CD14-positive monocyte (primary cell): ENCODE measurements at regions not wholly inside any gene's neighbourhood (a gene's known extent, or its start where the extent isn't known, plus 50 kb on each side); places are given as distances from the start of the nearest gene placed in this dataset.

ENCODE experiments used
- DNase-seq, 3 donors: peaks; one replicate each; pipeline ENCODE4 v3.0.0-alpha.2; 2011 to 2022
- H2AFZ ChIP-seq: 2 replicates; pipeline ENCODE4 v1.6.0; 2012; ENCODE audit warnings: mild to moderate bottlenecking, low read depth, low read length, inconsistent platforms; ENCODE audit not compliant: insufficient read depth, poor library complexity, severe bottlenecking
- H3K27ac ChIP-seq, 2 donors: 1 replicate in 1 of 2; 2 replicates in 1 of 2; pipeline ENCODE4 v1.5.1; 2012 to 2013; ENCODE audit warnings: low read length in 2 of 2, control low read depth in 1 of 2, inconsistent platforms in 1 of 2, low read depth in 1 of 2, mild to moderate bottlenecking in 1 of 2
- H3K27me3 ChIP-seq, 2 donors: one replicate each; pipeline versions ENCODE4 v1.6.0 to v1.6.1; 2011 to 2013; ENCODE audit warnings: low read length in 2 of 2; ENCODE audit not compliant: control insufficient read depth in 2 of 2, insufficient read depth in 2 of 2
- H3K36me3 ChIP-seq, 2 donors: replicated peaks in 1 of 2; 1 replicate in 1 of 2; 2 replicates in 1 of 2; pipeline versions ENCODE4 v1.5.1 to v1.6.1; 2012 to 2013; ENCODE audit warnings: low read length in 2 of 2, control low read depth in 1 of 2, inconsistent platforms in 1 of 2, mild to moderate bottlenecking in 1 of 2; ENCODE audit not compliant: insufficient read depth in 2 of 2, control insufficient read depth in 1 of 2
- H3K4me1 ChIP-seq, 2 donors: 1 replicate in 1 of 2; 2 replicates in 1 of 2; pipeline versions ENCODE4 v1.5.1 to v1.6.1; 2012 to 2013; ENCODE audit warnings: low read length in 2 of 2, control low read depth in 1 of 2, inconsistent platforms in 1 of 2, mild to moderate bottlenecking in 1 of 2, moderate library complexity in 1 of 2; ENCODE audit not compliant: insufficient read depth in 2 of 2, control insufficient read depth in 1 of 2
- H3K4me2 ChIP-seq: replicated peaks from 2 replicates; pipeline ENCODE3; 2012; ENCODE audit warnings: low read length, moderate library complexity, mild to moderate bottlenecking; ENCODE audit not compliant: poor library complexity, severe bottlenecking; ENCODE audit errors: extremely low read depth
- H3K4me3 ChIP-seq, 3 experiments: fragments of 200-600 bp in 1 of 3; sonication (generic) in 1 of 3; replicated peaks in 1 of 3; 1 replicate in 2 of 3; 2 replicates in 1 of 3; pipeline ENCODE4 v1.5.1; 2011 to 2013; ENCODE audit warnings: low read length in 3 of 3, mild to moderate bottlenecking in 3 of 3, control low read depth in 2 of 3, low read depth in 2 of 3, inconsistent platforms in 1 of 3, moderate library complexity in 1 of 3
- H3K79me2 ChIP-seq: 2 replicates; pipeline ENCODE4 v1.6.0; 2012; ENCODE audit warnings: mild to moderate bottlenecking, control low read depth, inconsistent platforms, low read length, moderate library complexity; ENCODE audit not compliant: insufficient read depth
- H3K9ac ChIP-seq: 2 replicates; pipeline ENCODE4 v1.6.0; 2017; ENCODE audit warnings: low read length, mild to moderate bottlenecking; ENCODE audit not compliant: insufficient read depth, poor library complexity, severe bottlenecking
- H3K9me3 ChIP-seq, 2 donors: replicated peaks in 1 of 2; 1 replicate in 1 of 2; 2 replicates in 1 of 2; pipeline versions ENCODE4 v1.5.1 to v1.6.1; 2012 to 2013; ENCODE audit warnings: low read length in 2 of 2, control low read depth in 1 of 2; ENCODE audit not compliant: control insufficient read depth in 1 of 2, insufficient read depth in 1 of 2
- H4K20me1 ChIP-seq: 2 replicates; pipeline ENCODE4 v1.6.0; 2012; ENCODE audit warnings: mild to moderate bottlenecking, low read length, control low read depth, moderate library complexity; ENCODE audit not compliant: insufficient read depth
- H3K27ac Mint-ChIP-seq, 7 donors: one replicate each; pipeline ENCODE4 v1.8.0; 2020; ENCODE audit warnings: mild to moderate bottlenecking in 7 of 7, mixed read lengths in 7 of 7, moderate library complexity in 6 of 7, inconsistent platforms in 2 of 7
- H3K27me3 Mint-ChIP-seq, 3 donors: one replicate each; pipeline ENCODE4 v1.8.0; 2021 to 2022; ENCODE audit warnings: low read depth in 3 of 3, mild to moderate bottlenecking in 3 of 3, mixed read lengths in 3 of 3, moderate library complexity in 3 of 3, inconsistent platforms in 1 of 3
- H3K36me3 Mint-ChIP-seq, 2 donors: one replicate each; pipeline ENCODE4 v1.8.0; 2020; ENCODE audit warnings: mixed read lengths in 2 of 2, inconsistent platforms in 1 of 2, mild to moderate bottlenecking in 1 of 2
- H3K4me1 Mint-ChIP-seq: one replicate; pipeline ENCODE4 v1.8.0; 2020; ENCODE audit warnings: mild to moderate bottlenecking, mixed read lengths
- H3K4me3 Mint-ChIP-seq, 2 donors: one replicate each; pipeline ENCODE4 v1.8.0; 2020; ENCODE audit warnings: mild to moderate bottlenecking in 2 of 2, mixed read lengths in 2 of 2, moderate library complexity in 1 of 2
- H3K9me3 Mint-ChIP-seq, 7 donors: one replicate each; pipeline ENCODE4 v1.8.0; 2020 to 2022; ENCODE audit warnings: mixed read lengths in 7 of 7, mild to moderate bottlenecking in 6 of 7, moderate library complexity in 6 of 7, inconsistent platforms in 2 of 7
- WGBS: methylation state at CpG from one replicate; pipeline ENCODE4 v1.1.5; 2013; ENCODE audit warnings: missing lambda C conversion rate; ENCODE audit not compliant: insufficient coverage; 5-methylcytosine and 5-hydroxymethylcytosine counted together
- intact Hi-C, 2 donors: fragments of 100-400 bp; cut with micrococcal nuclease; formaldehyde crosslinking; loops; one replicate each; pipeline versions ENCODE4 v1.15.0 to v1.15.1; 2023
- TF ChIP-seq, protein P1 (sequence below): fragments of 200-600 bp; IDR thresholded peaks from one replicate; pipeline ENCODE4 v1.8.0; 2022; ENCODE audit warnings: antibody characterized with exemption, mild to moderate bottlenecking

DNA sequence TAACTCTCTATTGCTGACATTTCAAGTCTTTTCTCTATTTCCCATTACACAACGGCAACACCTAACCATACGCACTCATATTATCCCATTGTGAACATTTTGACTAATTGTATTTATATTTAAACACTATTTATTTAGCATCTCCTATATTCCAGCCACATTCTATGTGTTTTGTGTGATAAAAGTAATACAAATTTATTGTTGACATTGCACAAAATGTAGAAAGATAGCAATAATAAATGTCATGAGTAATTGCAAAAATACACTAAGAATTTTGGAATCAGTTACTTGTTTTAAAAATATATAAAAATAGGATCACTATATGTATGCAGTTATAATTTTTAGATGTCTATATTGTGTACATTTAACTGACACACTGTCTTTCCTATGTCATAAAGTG, 413.0 kb upstream of the PTPRD start:
- H4K20me1 ChIP-seq, result no peaks in the 10 kb centered on the region
- Mint-ChIP-seq H3K27me3 (no peaks in the 10 kb centered on the region), H3K9me3 (peaks cover 0 to 6% (median 1%) of the 10 kb centered on the region in 7 donors), H3K4me1 (no peaks in the 10 kb centered on the region), H3K27ac (no peak overlapping the region), H3K36me3 (no peaks in the 10 kb centered on the region), H3K4me3 (no peak overlapping the region)
- H3K9ac ChIP-seq, result no peak overlapping the region
- H3K4me2 ChIP-seq, result no peak overlapping the region
- H3K27ac ChIP-seq, result no peak overlapping the region
- H3K27me3 ChIP-seq, result no peaks in the 10 kb centered on the region
- H3K4me3 ChIP-seq, result no peak overlapping the region
- H3K36me3 ChIP-seq, result no peaks in the 10 kb centered on the region
- no peaks in the 10 kb centered on the region for H3K79me2 ChIP-seq
- no peaks in the 10 kb centered on the region for H3K4me1 ChIP-seq
- no peak for DNase-seq
- H2AFZ ChIP-seq, result no peak overlapping the region
- intact Hi-C loops, result no loop called here
- TF ChIP-seq, protein P1, sequence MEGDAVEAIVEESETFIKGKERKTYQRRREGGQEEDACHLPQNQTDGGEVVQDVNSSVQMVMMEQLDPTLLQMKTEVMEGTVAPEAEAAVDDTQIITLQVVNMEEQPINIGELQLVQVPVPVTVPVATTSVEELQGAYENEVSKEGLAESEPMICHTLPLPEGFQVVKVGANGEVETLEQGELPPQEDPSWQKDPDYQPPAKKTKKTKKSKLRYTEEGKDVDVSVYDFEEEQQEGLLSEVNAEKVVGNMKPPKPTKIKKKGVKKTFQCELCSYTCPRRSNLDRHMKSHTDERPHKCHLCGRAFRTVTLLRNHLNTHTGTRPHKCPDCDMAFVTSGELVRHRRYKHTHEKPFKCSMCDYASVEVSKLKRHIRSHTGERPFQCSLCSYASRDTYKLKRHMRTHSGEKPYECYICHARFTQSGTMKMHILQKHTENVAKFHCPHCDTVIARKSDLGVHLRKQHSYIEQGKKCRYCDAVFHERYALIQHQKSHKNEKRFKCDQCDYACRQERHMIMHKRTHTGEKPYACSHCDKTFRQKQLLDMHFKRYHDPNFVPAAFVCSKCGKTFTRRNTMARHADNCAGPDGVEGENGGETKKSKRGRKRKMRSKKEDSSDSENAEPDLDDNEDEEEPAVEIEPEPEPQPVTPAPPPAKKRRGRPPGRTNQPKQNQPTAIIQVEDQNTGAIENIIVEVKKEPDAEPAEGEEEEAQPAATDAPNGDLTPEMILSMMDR, result no peak
- peaks cover 0 to 3% of the 10 kb centered on the region in 2 donors for H3K9me3 ChIP-seq
- no CpG with 5 or more reads among the region's 2 CpGs for WGBS

DNA sequence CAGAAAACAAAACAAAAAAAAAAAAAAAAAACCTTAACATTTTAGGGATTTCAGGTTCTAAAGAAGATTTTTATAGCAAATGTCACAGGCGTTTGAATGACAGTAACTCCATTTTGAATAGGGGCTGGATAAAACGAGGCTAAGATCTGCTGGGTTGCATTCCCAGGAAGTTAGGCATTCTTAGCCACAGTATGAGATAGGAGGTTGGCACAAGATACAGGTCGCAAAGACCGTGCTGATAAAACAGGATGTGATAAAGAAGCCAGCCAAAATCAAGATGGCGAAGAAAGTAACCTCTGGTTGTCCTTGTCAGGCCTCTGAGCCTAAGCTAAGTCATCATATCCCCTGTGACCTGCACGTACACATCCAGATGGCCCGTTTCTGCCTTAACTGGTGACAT, 425.6 kb upstream of the PTPRD start:
- intact Hi-C loops, result no loop called here
- Histone ChIP-seq H3K4me2 (no peak overlapping the region), H3K4me3 (no peak overlapping the region), H3K79me2 (no peaks in the 10 kb centered on the region), H3K27ac (no peak overlapping the region), H3K27me3 (no peaks in the 10 kb centered on the region), H3K9me3 (no peaks in the 10 kb centered on the region), H2AFZ (no peak overlapping the region), H4K20me1 (no peaks in the 10 kb centered on the region), H3K4me1 (no peaks in the 10 kb centered on the region), H3K9ac (no peak overlapping the region), H3K36me3 (no peaks in the 10 kb centered on the region)
- 87% methylated on average over 5 of the region's 7 CpGs for WGBS
- Mint-ChIP-seq H3K9me3 (peaks cover 0 to 6% (median 2%) of the 10 kb centered on the region in 7 donors), H3K4me3 (no peak overlapping the region), H3K27me3 (no peaks in the 10 kb centered on the region), H3K27ac (no peak overlapping the region), H3K4me1 (no peaks in the 10 kb centered on the region), H3K36me3 (no peaks in the 10 kb centered on the region)
- no peak for DNase-seq
- TF ChIP-seq, protein P1, result no peak
